Gastroesophageal sphincter (tissue), 3 donors: ENCODE measurements at regions not wholly inside any gene's neighbourhood (a gene's known extent, or its start where the extent isn't known, plus 50 kb on each side); places are given as distances from the start of the nearest gene placed in this dataset.

Experiments used
- POLR2AphosphoS5 ChIP-seq: sonication (generic); formaldehyde crosslinking; IDR thresholded peaks from one replicate; pipeline ENCODE4 v1.6.1; 2017; ENCODE audit warnings: antibody characterized with exemption
- TF ChIP-seq, protein P1 (sequence below), 4 experiments: fragments of 200-600 bp in 2 of 4; fragments of 450-650 bp in 2 of 4; sonication (generic) in 1 of 4; IDR thresholded peaks; one replicate each; pipeline ENCODE4 v1.5.1; 2017 to 2019; ENCODE audit warnings: antibody characterized with exemption in 4 of 4, mild to moderate bottlenecking in 2 of 4, moderate library complexity in 2 of 4

DNA sequence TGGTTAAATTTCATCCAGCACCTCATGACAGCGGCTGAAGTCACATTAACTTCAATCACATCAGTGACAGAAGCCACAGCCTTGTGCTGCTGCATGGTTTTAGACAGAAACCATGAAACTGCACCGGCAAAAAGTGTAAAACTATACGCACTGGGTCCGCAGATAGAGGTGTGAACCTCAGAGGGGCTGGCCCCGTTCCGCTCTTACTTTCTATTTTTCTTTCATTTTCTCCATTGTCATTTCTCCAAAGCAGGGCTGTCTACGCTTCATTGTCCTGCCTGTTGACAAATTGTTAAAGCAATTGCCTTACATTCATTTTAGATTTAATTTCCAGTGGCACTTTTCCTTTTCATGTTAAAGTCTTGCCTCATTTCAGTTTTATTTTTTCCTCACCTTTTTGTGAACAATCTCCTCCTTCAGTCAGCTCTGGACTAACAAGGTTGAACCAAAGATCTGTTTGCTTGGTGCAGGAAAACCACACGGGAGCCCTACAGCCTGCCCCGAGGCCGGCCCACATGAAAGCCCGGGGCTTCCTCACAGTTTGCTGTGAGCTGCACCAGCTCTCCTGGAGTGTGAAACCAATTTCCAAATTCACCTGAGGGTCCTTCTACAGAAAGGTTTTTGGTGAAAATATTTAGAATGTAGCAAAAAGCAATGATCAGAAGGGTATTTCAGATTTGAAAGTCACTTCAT is 63.7 kb downstream of the PRR18 start:
- TF ChIP-seq, protein P1, sequence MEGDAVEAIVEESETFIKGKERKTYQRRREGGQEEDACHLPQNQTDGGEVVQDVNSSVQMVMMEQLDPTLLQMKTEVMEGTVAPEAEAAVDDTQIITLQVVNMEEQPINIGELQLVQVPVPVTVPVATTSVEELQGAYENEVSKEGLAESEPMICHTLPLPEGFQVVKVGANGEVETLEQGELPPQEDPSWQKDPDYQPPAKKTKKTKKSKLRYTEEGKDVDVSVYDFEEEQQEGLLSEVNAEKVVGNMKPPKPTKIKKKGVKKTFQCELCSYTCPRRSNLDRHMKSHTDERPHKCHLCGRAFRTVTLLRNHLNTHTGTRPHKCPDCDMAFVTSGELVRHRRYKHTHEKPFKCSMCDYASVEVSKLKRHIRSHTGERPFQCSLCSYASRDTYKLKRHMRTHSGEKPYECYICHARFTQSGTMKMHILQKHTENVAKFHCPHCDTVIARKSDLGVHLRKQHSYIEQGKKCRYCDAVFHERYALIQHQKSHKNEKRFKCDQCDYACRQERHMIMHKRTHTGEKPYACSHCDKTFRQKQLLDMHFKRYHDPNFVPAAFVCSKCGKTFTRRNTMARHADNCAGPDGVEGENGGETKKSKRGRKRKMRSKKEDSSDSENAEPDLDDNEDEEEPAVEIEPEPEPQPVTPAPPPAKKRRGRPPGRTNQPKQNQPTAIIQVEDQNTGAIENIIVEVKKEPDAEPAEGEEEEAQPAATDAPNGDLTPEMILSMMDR (IDR thresholded peaks at IDR 0.05): no peak
- no peak for TF ChIP-seq POLR2AphosphoS5
